HEK293 (cell line): ENCODE measurements at regions not wholly inside any gene's neighbourhood (a gene's known extent, or its start where the extent isn't known, plus 50 kb on each side); places are given as distances from the start of the nearest gene placed in this dataset.

Experiments
- CTCF ChIA-PET: fragments of 350-600 bp; formaldehyde crosslinking; extraction: SDS; loops from one replicate; lab custom pipeline; 2021; ENCODE audit warnings: antibody characterized with exemption; lab: Yijun Ruan, JAX
- POLR2A ChIA-PET: fragments of 300-600 bp; formaldehyde crosslinking; extraction: SDS; loops from one replicate; lab custom pipeline; 2020; ENCODE audit warnings: antibody characterized with exemption, inconsistent platforms; lab: Yijun Ruan, JAX
- H3K27ac ChIP-seq: fragments of 200-500 bp; sonication (Bioruptor generic); 2 replicates; pipeline ENCODE4 v1.5.1; 2014; ENCODE audit warnings: low read depth, low read length, control low read depth, inconsistent platforms; ENCODE audit errors: extremely low read depth
- H3K36me3 ChIP-seq, 2 experiments: fragments of 200-500 bp in 1 of 2; sonication (Bioruptor generic) in 1 of 2; 1 replicate in 1 of 2; 2 replicates in 1 of 2; pipeline ENCODE4 v1.5.1; 2014 to 2017; ENCODE audit warnings: inconsistent platforms in 2 of 2, low read length in 2 of 2; ENCODE audit not compliant: control insufficient read depth in 2 of 2, insufficient read depth in 1 of 2
- H3K4me1 ChIP-seq: fragments of 200-500 bp; sonication (Bioruptor generic); 2 replicates; pipeline ENCODE4 v1.5.1; 2014; ENCODE audit warnings: mild to moderate bottlenecking, low read length, inconsistent platforms; ENCODE audit not compliant: control insufficient read depth, insufficient read depth
- H3K4me3 ChIP-seq: 2 replicates; pipeline ENCODE4 v1.5.1; 2011; ENCODE audit warnings: low read depth, mild to moderate bottlenecking, control low read depth, low read length, moderate library complexity
- H3K9me3 ChIP-seq: fragments of 200-500 bp; sonication (Bioruptor generic); 2 replicates; pipeline ENCODE4 v1.5.1; 2014; ENCODE audit warnings: low read depth, low read length, inconsistent platforms; ENCODE audit not compliant: control insufficient read depth, insufficient read depth
- PRDM2 ChIP-seq: fragments of 450-650 bp; formaldehyde crosslinking; IDR thresholded peaks from 2 replicates; pipeline ENCODE4 v1.5.1; 2016; ENCODE audit warnings: missing biosample characterization, missing genetic modification characterization, borderline replicate concordance
- ZBTB8A ChIP-seq: fragments of 450-650 bp; formaldehyde crosslinking; IDR thresholded peaks from 2 replicates; pipeline ENCODE4 v1.5.1; 2016; ENCODE audit warnings: missing biosample characterization, missing genetic modification characterization
- ZEB2 ChIP-seq: fragments of 450-650 bp; formaldehyde crosslinking; IDR thresholded peaks from 2 replicates; pipeline ENCODE4 v1.5.1; 2016; ENCODE audit warnings: missing biosample characterization, missing genetic modification characterization
- ZNF148 ChIP-seq: fragments of 450-650 bp; formaldehyde crosslinking; IDR thresholded peaks from 2 replicates; pipeline ENCODE4 v1.5.0; 2017; ENCODE audit warnings: missing biosample characterization, missing genetic modification characterization, borderline replicate concordance
- ZNF274 ChIP-seq, 2 experiments: fragments of 200-500 bp in 1 of 2; fragments of 450-650 bp in 1 of 2; sonication (Bioruptor generic) in 1 of 2; formaldehyde crosslinking in 1 of 2; IDR thresholded peaks; 2 replicates each; pipeline versions ENCODE4 v1.5.1 to v1.6.1; 2014 to 2016; ENCODE audit warnings: borderline replicate concordance in 1 of 2, inconsistent platforms in 1 of 2, low read length in 1 of 2, missing biosample characterization in 1 of 2, missing genetic modification characterization in 1 of 2
- ZNF394 ChIP-seq: fragments of 450-650 bp; formaldehyde crosslinking; IDR thresholded peaks from 2 replicates; pipeline ENCODE4 v1.5.1; 2016; ENCODE audit warnings: missing biosample characterization, missing genetic modification characterization, mild to moderate bottlenecking, moderate library complexity, borderline replicate concordance
- ZNF404 ChIP-seq: fragments of 450-650 bp; formaldehyde crosslinking; IDR thresholded peaks from 2 replicates; pipeline ENCODE4 v1.5.1; 2017; ENCODE audit warnings: missing biosample characterization, missing genetic modification characterization
- ZNF544 ChIP-seq: fragments of 450-650 bp; formaldehyde crosslinking; IDR thresholded peaks from 2 replicates; pipeline ENCODE4 v1.5.0; 2017; ENCODE audit warnings: missing biosample characterization, missing genetic modification characterization
- ZNF558 ChIP-seq: fragments of 450-650 bp; formaldehyde crosslinking; IDR thresholded peaks from 2 replicates; pipeline ENCODE4 v1.5.1; 2016; ENCODE audit warnings: missing biosample characterization, missing genetic modification characterization
- ZNF660 ChIP-seq: fragments of 450-650 bp; IDR thresholded peaks from 2 replicates; pipeline ENCODE4 v1.5.1; 2018; ENCODE audit warnings: missing biosample characterization, mild to moderate bottlenecking, missing genetic modification characterization
- ZNF776 ChIP-seq: fragments of 450-650 bp; formaldehyde crosslinking; IDR thresholded peaks from 2 replicates; pipeline ENCODE4 v1.5.0; 2017; ENCODE audit warnings: missing biosample characterization, missing genetic modification characterization, borderline replicate concordance
- ZNF777 ChIP-seq: fragments of 450-650 bp; formaldehyde crosslinking; IDR thresholded peaks from 2 replicates; pipeline ENCODE4 v1.5.1; 2017; ENCODE audit warnings: missing biosample characterization, missing genetic modification characterization, borderline replicate concordance
- ZNF837 ChIP-seq: fragments of 450-650 bp; formaldehyde crosslinking; IDR thresholded peaks from 2 replicates; pipeline ENCODE4 v1.5.1; 2016; ENCODE audit warnings: missing biosample characterization, missing genetic modification characterization
- ZSCAN23 ChIP-seq: fragments of 450-650 bp; formaldehyde crosslinking; IDR thresholded peaks from 2 replicates; pipeline ENCODE4 v1.5.1; 2016; ENCODE audit warnings: missing biosample characterization, missing genetic modification characterization
- TF ChIP-seq, protein P1 (sequence below): fragments of 450-650 bp; formaldehyde crosslinking; conservative IDR thresholded peaks from 2 replicates; pipeline ENCODE4 v1.5.1; 2016; ENCODE audit warnings: low read depth, missing biosample characterization, missing genetic modification characterization

DNA sequence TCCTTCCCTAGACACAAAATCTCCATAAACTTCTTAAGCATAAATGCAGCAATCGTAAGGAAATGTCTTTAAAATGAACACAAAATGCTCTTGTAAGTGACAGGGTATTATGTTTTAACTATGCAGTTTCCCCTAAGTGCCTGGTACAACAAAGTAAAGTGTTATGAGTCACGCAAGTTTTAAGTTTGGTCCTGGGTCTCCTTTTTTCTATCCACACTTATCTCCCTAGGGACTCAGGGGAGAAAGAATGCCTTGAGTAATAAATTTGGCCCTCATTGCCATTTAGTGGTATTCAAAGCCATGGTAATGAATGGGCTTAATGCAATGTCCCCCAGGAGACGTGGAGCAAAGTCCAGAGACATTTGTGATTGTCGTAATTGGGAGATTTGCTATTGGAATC, 149.1 kb downstream of the MAGEB17 start:
- H3K4me1 ChIP-seq, result no peaks in the 10 kb centered on the region
- H3K27ac ChIP-seq, result no peak overlapping the region
- H3K36me3 ChIP-seq, result no peaks in the 10 kb centered on the region
- POLR2A ChIA-PET, result no interaction called here
- TF ChIP-seq PRDM2 (tag by site-specific recombination) (no peak), ZNF394 (tag by site-specific recombination) (no peak), ZBTB8A (tag by site-specific recombination) (no peak), ZNF776 (tag by site-specific recombination) (no peak), ZNF777 (tag by site-specific recombination) (no peak), ZSCAN23 (tag by site-specific recombination) (no peak), ZNF837 (tag by site-specific recombination) (no peak), ZEB2 (tag by site-specific recombination) (no peak), ZNF404 (no peak), ZNF660 (no peak), ZNF558 (tag by site-specific recombination) (no peak), ZNF148 (tag by site-specific recombination) (no peak), ZNF274 (IDR thresholded peaks at IDR 0.05; ENCODE audit: low read length) (no peak), ZNF274 (tag by site-specific recombination; IDR thresholded peaks at IDR 0.05; ENCODE audit: borderline replicate concordance) (no peak), ZNF544 (tag by site-specific recombination) (no peak)
- TF ChIP-seq, protein P1, sequence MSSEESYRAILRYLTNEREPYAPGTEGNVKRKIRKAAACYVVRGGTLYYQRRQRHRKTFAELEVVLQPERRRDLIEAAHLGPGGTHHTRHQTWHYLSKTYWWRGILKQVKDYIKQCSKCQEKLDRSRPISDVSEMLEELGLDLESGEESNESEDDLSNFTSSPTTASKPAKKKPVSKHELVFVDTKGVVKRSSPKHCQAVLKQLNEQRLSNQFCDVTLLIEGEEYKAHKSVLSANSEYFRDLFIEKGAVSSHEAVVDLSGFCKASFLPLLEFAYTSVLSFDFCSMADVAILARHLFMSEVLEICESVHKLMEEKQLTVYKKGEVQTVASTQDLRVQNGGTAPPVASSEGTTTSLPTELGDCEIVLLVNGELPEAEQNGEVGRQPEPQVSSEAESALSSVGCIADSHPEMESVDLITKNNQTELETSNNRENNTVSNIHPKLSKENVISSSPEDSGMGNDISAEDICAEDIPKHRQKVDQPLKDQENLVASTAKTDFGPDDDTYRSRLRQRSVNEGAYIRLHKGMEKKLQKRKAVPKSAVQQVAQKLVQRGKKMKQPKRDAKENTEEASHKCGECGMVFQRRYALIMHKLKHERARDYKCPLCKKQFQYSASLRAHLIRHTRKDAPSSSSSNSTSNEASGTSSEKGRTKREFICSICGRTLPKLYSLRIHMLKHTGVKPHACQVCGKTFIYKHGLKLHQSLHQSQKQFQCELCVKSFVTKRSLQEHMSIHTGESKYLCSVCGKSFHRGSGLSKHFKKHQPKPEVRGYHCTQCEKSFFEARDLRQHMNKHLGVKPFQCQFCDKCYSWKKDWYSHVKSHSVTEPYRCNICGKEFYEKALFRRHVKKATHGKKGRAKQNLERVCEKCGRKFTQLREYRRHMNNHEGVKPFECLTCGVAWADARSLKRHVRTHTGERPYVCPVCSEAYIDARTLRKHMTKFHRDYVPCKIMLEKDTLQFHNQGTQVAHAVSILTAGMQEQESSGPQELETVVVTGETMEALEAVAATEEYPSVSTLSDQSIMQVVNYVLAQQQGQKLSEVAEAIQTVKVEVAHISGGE (tag by site-specific recombination), result no peak
- CTCF ChIA-PET, result no interaction called here
- no peaks in the 10 kb centered on the region for H3K9me3 ChIP-seq
- H3K4me3 ChIP-seq, result no peak overlapping the region
